ENCODE measurements at regions not wholly inside any gene's neighbourhood (a gene's known extent, or its start where the extent isn't known, plus 50 kb on each side); places are given as distances from the start of the nearest gene placed in this dataset.

DNA sequence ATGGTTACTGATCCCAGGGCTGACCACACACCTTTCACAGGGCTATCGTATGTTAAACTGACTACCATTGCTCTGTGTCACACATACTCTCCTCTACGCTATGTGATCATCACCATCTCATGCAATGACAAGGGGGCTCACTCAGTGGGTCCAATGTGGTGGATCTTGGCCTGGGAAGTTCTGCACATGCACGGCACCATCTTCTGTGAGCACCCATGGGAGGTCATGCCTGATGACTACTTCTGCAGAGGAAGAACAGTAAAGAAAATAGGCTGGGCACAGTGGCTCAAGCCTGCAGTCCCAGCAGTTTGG lies 60.0 kb upstream of the FOXD3 start:
- no peak overlapping the region for H3K27ac ChIP-seq

DNA sequence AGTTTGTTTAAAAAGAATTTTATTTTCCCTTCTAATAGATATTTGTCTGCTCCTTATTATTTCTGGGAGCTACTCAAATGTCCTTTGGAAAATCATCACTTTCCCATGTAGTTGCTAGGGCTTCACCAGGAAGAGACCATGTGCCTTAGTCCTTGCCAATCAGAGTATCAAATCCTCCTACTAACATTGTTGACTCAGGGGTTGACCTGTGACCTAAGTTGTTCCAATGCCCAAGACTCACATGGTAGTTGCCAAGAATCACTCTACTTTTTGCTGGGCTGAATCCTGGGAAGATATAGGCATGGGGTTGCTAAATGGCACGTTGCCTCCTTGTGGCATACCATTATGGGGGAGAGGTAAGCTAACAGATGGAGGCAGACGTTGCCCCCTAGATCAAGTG lies 58.2 kb upstream of the FOXD3 start:
- Histone ChIP-seq H3K27ac (no peak overlapping the region), H3K4me3 (no peak overlapping the region), H3K36me3 (no peaks in the 10 kb centered on the region), H3K27me3 (peaks cover 0 to 4% of the 10 kb centered on the region in 2 donors), H3K4me1 (no peaks in the 10 kb centered on the region), H3K9me3 (no peaks in the 10 kb centered on the region)
- no peak for DNase-seq (ENCODE audit: low spot score)
- TF ChIP-seq, protein P1, sequence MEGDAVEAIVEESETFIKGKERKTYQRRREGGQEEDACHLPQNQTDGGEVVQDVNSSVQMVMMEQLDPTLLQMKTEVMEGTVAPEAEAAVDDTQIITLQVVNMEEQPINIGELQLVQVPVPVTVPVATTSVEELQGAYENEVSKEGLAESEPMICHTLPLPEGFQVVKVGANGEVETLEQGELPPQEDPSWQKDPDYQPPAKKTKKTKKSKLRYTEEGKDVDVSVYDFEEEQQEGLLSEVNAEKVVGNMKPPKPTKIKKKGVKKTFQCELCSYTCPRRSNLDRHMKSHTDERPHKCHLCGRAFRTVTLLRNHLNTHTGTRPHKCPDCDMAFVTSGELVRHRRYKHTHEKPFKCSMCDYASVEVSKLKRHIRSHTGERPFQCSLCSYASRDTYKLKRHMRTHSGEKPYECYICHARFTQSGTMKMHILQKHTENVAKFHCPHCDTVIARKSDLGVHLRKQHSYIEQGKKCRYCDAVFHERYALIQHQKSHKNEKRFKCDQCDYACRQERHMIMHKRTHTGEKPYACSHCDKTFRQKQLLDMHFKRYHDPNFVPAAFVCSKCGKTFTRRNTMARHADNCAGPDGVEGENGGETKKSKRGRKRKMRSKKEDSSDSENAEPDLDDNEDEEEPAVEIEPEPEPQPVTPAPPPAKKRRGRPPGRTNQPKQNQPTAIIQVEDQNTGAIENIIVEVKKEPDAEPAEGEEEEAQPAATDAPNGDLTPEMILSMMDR (IDR thresholded peaks at IDR 0.05) = no peak

More for the DNA sequence above, 60.0 kb upstream of the FOXD3 start:
- no peaks in the 10 kb centered on the region for H3K4me1 ChIP-seq
- TF ChIP-seq, protein P1 (IDR thresholded peaks at IDR 0.05) = no peak
- no peak for DNase-seq (ENCODE audit: low spot score)
- no peaks in the 10 kb centered on the region for H3K9me3 ChIP-seq
- no peaks in the 10 kb centered on the region for H3K36me3 ChIP-seq
- peaks cover 0 to under 1% of the 10 kb centered on the region in 2 donors for H3K27me3 ChIP-seq
- no peak overlapping the region for H3K4me3 ChIP-seq

DNA sequence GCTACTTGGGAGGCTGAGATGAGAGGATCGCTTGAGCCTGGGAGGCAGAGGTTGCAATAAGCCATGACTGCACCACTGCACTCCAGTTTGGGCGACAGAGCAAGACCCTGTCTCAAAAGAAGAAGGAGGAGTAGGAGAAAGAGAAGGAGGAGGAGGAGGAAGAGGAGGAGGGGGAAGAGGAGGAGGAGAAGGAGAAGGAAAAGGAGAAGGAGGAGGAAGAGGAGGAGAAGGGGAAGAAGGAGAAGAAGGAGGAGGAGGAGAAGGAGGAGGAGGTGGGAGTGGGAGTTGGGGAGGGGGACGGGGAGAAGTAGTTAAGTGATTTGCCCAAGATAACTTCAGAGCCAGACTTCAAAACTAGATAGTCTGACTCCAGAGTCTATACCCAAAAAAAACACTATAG lies 55.5 kb upstream of the FOXD3 start:
- TF ChIP-seq, protein P1 (IDR thresholded peaks at IDR 0.05) = no peak
- H3K9me3 ChIP-seq = no peaks in the 10 kb centered on the region
- H3K4me1 ChIP-seq = no peaks in the 10 kb centered on the region
- H3K27ac ChIP-seq = no peak overlapping the region
- H3K4me3 ChIP-seq = no peak overlapping the region
- DNase-seq (ENCODE audit: low spot score) = no peak
- H3K27me3 ChIP-seq = peaks cover 0 to 4% of the 10 kb centered on the region in 2 donors
- H3K36me3 ChIP-seq = no peaks in the 10 kb centered on the region

DNA sequence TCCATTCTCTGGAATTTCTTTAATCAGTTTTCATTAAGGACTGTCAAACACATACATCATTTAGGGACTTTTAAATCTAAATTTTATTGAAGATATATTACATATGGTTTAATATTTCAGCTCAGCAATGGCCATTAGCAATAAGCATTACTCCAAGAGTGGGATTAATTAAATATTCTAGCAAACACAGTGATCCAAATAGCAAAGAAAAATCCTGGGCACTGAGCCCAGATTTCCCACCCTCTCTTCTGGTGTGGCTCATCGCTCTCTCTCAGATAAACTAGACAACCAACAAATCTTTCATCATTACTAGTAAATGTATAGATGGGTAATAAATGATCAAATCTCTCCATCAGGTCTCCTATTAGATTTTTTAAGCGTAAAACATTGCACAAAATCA lies 53.5 kb upstream of the FOXD3 start:
- H3K27me3 ChIP-seq = peaks cover 0 to 4% of the 10 kb centered on the region in 2 donors
- no peaks in the 10 kb centered on the region for H3K36me3 ChIP-seq
- H3K4me3 ChIP-seq = no peak overlapping the region

DNA sequence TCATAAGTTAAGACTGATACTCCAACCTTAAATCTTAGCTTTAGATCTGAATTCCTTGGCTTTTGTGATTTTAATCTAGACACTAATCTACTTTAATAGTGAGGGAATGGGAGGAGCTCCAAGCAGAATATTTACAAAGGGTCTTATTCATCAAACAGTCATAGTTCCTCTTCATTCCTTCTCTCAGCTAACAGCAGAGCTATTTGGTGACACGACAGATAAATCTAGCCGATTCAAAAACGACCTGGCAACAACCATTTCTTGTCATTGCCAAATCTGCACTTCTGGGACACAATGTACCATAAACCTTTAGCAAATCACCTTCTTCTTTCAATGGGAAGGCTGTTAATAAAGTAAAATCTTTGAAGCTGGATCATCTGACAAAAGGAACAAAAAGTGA lies 52.8 kb upstream of the FOXD3 start:
- Histone ChIP-seq H3K27ac (no peak overlapping the region), H3K4me3 (no peak overlapping the region), H3K27me3 (peaks cover 0 to 4% of the 10 kb centered on the region in 2 donors), H3K4me1 (no peaks in the 10 kb centered on the region), H3K9me3 (no peaks in the 10 kb centered on the region), H3K36me3 (no peaks in the 10 kb centered on the region)
- TF ChIP-seq, protein P1 (IDR thresholded peaks at IDR 0.05) = no peak
- DNase-seq (ENCODE audit: low spot score) = no peak

More for the DNA sequence above, 53.5 kb upstream of the FOXD3 start:
- TF ChIP-seq, protein P1 (IDR thresholded peaks at IDR 0.05) = no peak
- Histone ChIP-seq H3K27ac (no peak overlapping the region), H3K4me1 (no peaks in the 10 kb centered on the region), H3K9me3 (no peaks in the 10 kb centered on the region)
- DNase-seq (ENCODE audit: low spot score) = no peak

Measured in right atrium auricular region (tissue), 2 donors.